PFSK-1 (cell line): ENCODE measurements at regions not wholly inside any gene's neighbourhood (a gene's known extent, or its start where the extent isn't known, plus 50 kb on each side); places are given as distances from the start of the nearest gene placed in this dataset.

Experiments
- FOXP2 ChIP-seq: optimal IDR thresholded peaks from 2 replicates; pipeline ENCODE3; 2011; ENCODE audit warnings: borderline replicate concordance, control low read depth, inconsistent platforms; ENCODE audit not compliant: insufficient read depth; ENCODE audit errors: extremely low read length, extremely low read depth
- POLR2AphosphoS5 ChIP-seq: IDR thresholded peaks from 2 replicates; pipeline ENCODE4 v1.6.1; 2012; ENCODE audit warnings: low read depth, mild to moderate bottlenecking, control low read depth, low read length, moderate library complexity
- REST ChIP-seq, 2 experiments: IDR thresholded peaks; 2 replicates each; pipeline versions ENCODE4 v1.6.1 to v1.8.0; 2011 to 2012; ENCODE audit warnings: low read depth in 2 of 2, low read length in 2 of 2, control low read depth in 1 of 2, inconsistent platforms in 1 of 2, mild to moderate bottlenecking in 1 of 2, moderate library complexity in 1 of 2; ENCODE audit not compliant: insufficient read depth in 1 of 2
- SIN3A ChIP-seq: IDR thresholded peaks from 2 replicates; pipeline ENCODE4 v1.6.1; 2012; ENCODE audit warnings: mild to moderate bottlenecking, low read length, moderate library complexity, borderline replicate concordance; ENCODE audit not compliant: insufficient read depth
- TAF1 ChIP-seq: IDR thresholded peaks from 2 replicates; pipeline ENCODE4 v1.6.1; 2012; ENCODE audit warnings: low read length, control low read depth, borderline replicate concordance; ENCODE audit not compliant: insufficient read depth

- TF ChIP-seq REST (IDR thresholded peaks at IDR 0.05; ENCODE audit: insufficient read depth in 1 of 2, low read depth in 2 of 2, low read length in 2 of 2) (no peak), SIN3A (no peak), FOXP2 (no peak), TAF1 (no peak), POLR2AphosphoS5 (no peak)
Observed at GRCh38 chr18:27270508-27270907, 85.4 kb upstream of the CHST9 start.

DNA sequence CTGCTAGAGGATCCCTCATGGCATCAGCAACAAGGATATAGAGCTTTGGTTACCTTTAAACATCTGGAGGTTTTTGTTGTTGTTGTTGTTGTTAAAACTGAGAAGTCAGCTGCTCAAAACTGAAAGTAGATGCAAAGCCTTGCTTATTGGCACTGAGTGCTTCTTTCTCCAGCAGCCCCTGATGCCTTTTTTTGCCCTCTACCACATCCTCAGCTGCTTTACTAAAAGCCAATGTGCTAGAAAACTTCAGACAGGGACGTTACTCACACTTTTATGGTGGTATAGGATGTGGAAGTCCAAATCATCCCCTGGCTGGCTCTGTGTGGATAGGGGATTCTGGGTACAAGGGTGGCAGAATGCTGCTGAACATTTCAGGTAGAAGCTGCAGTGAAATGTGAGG is 78.3 kb upstream of the CHST9 start:
- no peak for TF ChIP-seq FOXP2
- TF ChIP-seq POLR2AphosphoS5, result no peak
- no peak for TF ChIP-seq REST (IDR thresholded peaks at IDR 0.05; ENCODE audit: insufficient read depth in 1 of 2, low read depth in 2 of 2, low read length in 2 of 2)

- no peak for TF ChIP-seq SIN3A
- TF ChIP-seq REST (IDR thresholded peaks at IDR 0.05; ENCODE audit: insufficient read depth in 1 of 2, low read depth in 2 of 2, low read length in 2 of 2), result no peak
- no peak for TF ChIP-seq POLR2AphosphoS5
- no peak for TF ChIP-seq FOXP2
- no peak for TF ChIP-seq TAF1
Observed at GRCh38 chr18:27261769-27262549, 76.9 kb upstream of the CHST9 start.

DNA sequence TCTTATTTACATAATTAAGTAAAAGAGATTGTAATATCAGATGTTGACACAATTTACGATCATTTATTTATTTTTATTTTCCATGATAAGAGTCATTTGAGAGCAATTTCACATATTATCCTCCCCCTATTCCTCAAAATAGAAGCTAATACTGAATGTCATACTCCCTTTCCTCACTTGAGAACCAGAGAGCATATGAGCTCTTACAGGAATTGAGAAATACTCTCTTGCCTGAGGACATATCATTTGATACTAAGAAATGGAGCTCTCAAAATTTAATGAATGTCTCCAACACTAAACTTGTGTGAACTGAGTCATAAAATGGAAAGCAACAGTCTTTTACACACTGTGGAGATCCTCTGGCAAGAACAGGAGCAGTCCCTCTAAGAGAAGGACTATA is 68.5 kb upstream of the CHST9 start:
- TF ChIP-seq FOXP2 (no peak), SIN3A (no peak), POLR2AphosphoS5 (no peak), TAF1 (no peak), REST (IDR thresholded peaks at IDR 0.05; ENCODE audit: insufficient read depth in 1 of 2, low read depth in 2 of 2, low read length in 2 of 2) (no peak)
